PC-3 (cell line): ENCODE measurements at regions not wholly inside any gene's neighbourhood (a gene's known extent, or its start where the extent isn't known, plus 50 kb on each side); places are given as distances from the start of the nearest gene placed in this dataset.

Experiments
- ATAC-seq: fragments of 200-7000 bp; cut with Tn5 transposase; 2 replicates; pipeline ENCODE4 v1.9.1; 2020; ENCODE audit warnings: mild to moderate bottlenecking, moderate library complexity
- BruUV-seq: library from RNA; stranded (reverse); fragments of 400-500 nt; replicated peaks from 2 replicates; lab custom pipeline; 2021; lab: Mats Ljungman, UMichigan
- CTCF ChIA-PET: fragments of 300-600 bp; sonication (Branson Sonifier 250); formaldehyde crosslinking; loops from one replicate; lab custom pipeline; 2022; ENCODE audit warnings: antibody characterized with exemption; lab: Charles Lee
- POLR2A ChIA-PET: fragments of 300-600 bp; sonication (Branson Sonifier 250); formaldehyde crosslinking; loops from one replicate; lab custom pipeline; 2022; ENCODE audit warnings: antibody characterized with exemption; ENCODE audit not compliant: unreplicated experiment; lab: Charles Lee
- DNase-seq: peaks from one replicate; pipeline ENCODE4 v3.0.0-alpha.2; 2015
- H2AFZ ChIP-seq: fragments of 300-600 bp; sonication (generic); 2 replicates; pipeline ENCODE4 v1.6.0; 2016; ENCODE audit warnings: antibody characterized with exemption, low read length
- H3F3A ChIP-seq: fragments of 300-600 bp; sonication (generic); one replicate; pipeline ENCODE4 v1.6.0; 2017; ENCODE audit warnings: antibody characterized with exemption, low read length, control low read depth, mild to moderate bottlenecking; ENCODE audit not compliant: unreplicated experiment
- H3K27ac ChIP-seq: fragments of 300-600 bp; sonication (generic); 2 replicates; pipeline ENCODE4 v1.5.1; 2016; ENCODE audit warnings: mild to moderate bottlenecking, low read length
- H3K27me3 ChIP-seq: fragments of 300-600 bp; sonication (generic); 2 replicates; pipeline ENCODE4 v1.6.1; 2016; ENCODE audit warnings: low read length, mixed read lengths
- H3K36me3 ChIP-seq: fragments of 300-600 bp; sonication (generic); 2 replicates; pipeline ENCODE4 v1.6.1; 2016; ENCODE audit warnings: low read depth, mixed run types, low read length, mixed read lengths
- H3K4me1 ChIP-seq: fragments of 300-600 bp; sonication (generic); 2 replicates; pipeline ENCODE4 v1.5.1; 2016; ENCODE audit warnings: low read length; ENCODE audit not compliant: insufficient read depth
- H3K4me2 ChIP-seq: fragments of 300-600 bp; sonication (generic); 2 replicates; pipeline ENCODE4 v1.6.0; 2016; ENCODE audit warnings: low read length
- H3K4me3 ChIP-seq: fragments of 300-600 bp; sonication (generic); 2 replicates; pipeline ENCODE4 v1.5.1; 2016; ENCODE audit warnings: mild to moderate bottlenecking, low read length, mixed read lengths
- H3K79me2 ChIP-seq: fragments of 300-600 bp; sonication (generic); 2 replicates; pipeline ENCODE4 v1.6.1; 2017; ENCODE audit warnings: low read length, mixed read lengths
- H3K9ac ChIP-seq: fragments of 300-600 bp; sonication (generic); 2 replicates; pipeline ENCODE4 v1.6.0; 2016; ENCODE audit warnings: mild to moderate bottlenecking, low read length
- H3K9me2 ChIP-seq: fragments of 300-600 bp; sonication (generic); replicated peaks from 2 replicates; pipeline ENCODE4 v1.6.1; 2016; ENCODE audit warnings: mixed run types, low read length, mixed read lengths
- H3K9me3 ChIP-seq: fragments of 300-600 bp; sonication (generic); 2 replicates; pipeline ENCODE4 v1.6.1; 2016; ENCODE audit warnings: low read length, mixed read lengths
- H4K20me1 ChIP-seq: fragments of 300-600 bp; sonication (generic); 2 replicates; pipeline ENCODE4 v1.6.1; 2016; ENCODE audit warnings: low read length, mixed read lengths
- CTCF ChIP-seq: fragments of 300-600 bp; sonication (generic); conservative IDR thresholded peaks from 2 replicates; pipeline ENCODE4 v1.5.1; 2017; ENCODE audit warnings: antibody characterized with exemption, low read depth, mild to moderate bottlenecking, low read length
- EZH2 ChIP-seq: fragments of 300-600 bp; sonication (generic); IDR thresholded peaks from one replicate; pipeline ENCODE4 v1.6.1; 2017; ENCODE audit warnings: antibody characterized with exemption, mild to moderate bottlenecking, low read length; ENCODE audit not compliant: unreplicated experiment
- EZH2phosphoT487 ChIP-seq: fragments of 300-600 bp; sonication (generic); IDR thresholded peaks from 2 replicates; pipeline ENCODE4 v1.6.1; 2018; ENCODE audit warnings: mild to moderate bottlenecking, antibody characterized with exemption, low read length, borderline replicate concordance
- intact Hi-C: fragments of 100-400 bp; cut with micrococcal nuclease; formaldehyde crosslinking; loops from 2 replicates; pipeline ENCODE4 v1.9.0; 2023

DNA sequence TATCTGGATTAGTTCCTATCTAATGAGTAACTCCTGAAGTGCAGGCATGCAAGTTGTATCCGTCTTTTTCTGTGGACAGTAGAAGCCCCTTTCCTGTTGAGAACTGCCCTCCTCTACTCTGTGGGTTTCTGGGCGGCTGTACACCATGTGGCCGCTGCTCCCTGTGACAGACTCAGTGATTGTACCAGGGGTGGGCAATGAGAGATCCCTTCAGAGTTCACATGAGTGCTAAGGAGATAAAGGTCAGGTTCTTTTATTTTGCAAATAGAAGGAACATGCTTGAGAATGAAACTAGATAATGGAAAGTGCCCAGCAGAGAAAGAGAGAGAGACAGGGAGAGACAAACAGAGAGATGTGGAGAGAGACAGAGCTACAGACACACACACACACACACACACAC, 76.4 kb upstream of the TAPT1 start:
- ATAC-seq (no peak), DNase-seq (no peak)
- no TSS peak for BruUV-seq
- POLR2A ChIA-PET, result no interaction called here
- Histone ChIP-seq H4K20me1 (no peaks in the 10 kb centered on the region), H3K9me3 (no peaks in the 10 kb centered on the region), H3K27ac (no peak overlapping the region), H3K9me2 (no peaks in the 10 kb centered on the region), H3K4me1 (no peaks in the 10 kb centered on the region), H3K27me3 (no peaks in the 10 kb centered on the region), H3K9ac (no peak overlapping the region), H2AFZ (no peak overlapping the region), H3K79me2 (no peaks in the 10 kb centered on the region), H3F3A (no peaks in the 10 kb centered on the region), H3K4me2 (no peak overlapping the region), H3K4me3 (no peak overlapping the region), H3K36me3 (no peaks in the 10 kb centered on the region)
- intact Hi-C loops, result no loop called here
- CTCF ChIA-PET, result no interaction called here
- TF ChIP-seq EZH2phosphoT487 (no peak), CTCF (no peak), EZH2 (no peak)

DNA sequence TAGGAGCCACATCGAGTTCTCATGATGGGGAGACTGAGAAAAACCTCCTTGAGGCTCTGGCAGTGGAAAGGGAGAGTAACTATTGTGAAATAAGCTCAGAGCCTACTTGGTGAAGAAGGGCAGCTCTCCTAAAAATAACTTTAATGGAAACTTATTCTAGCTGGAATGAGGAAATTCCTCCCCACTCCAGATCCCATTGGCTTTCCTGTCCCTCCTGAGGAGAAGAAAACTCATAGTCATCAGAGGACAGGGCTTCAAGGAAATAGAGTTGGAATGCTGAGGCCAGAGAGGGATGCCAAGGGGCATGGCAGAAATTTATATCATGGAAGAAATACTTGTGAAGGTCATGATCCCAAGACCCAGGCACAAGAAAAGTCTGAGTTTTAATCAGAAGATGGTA, 70.7 kb upstream of the TAPT1 start:
- H3K27me3 ChIP-seq, result no peaks in the 10 kb centered on the region
- no peak for ATAC-seq
- no peaks in the 10 kb centered on the region for H3F3A ChIP-seq
- no peak overlapping the region for H3K27ac ChIP-seq
- H3K9me3 ChIP-seq, result no peaks in the 10 kb centered on the region
- H3K36me3 ChIP-seq, result no peaks in the 10 kb centered on the region
- no peak overlapping the region for H3K4me2 ChIP-seq
- DNase-seq, result no peak
- TF ChIP-seq CTCF (no peak), EZH2phosphoT487 (no peak), EZH2 (no peak)
- no peaks in the 10 kb centered on the region for H3K4me1 ChIP-seq
- no peaks in the 10 kb centered on the region for H3K9me2 ChIP-seq
- no peaks in the 10 kb centered on the region for H3K79me2 ChIP-seq
- BruUV-seq, result no TSS peak
- ChIA-PET POLR2A (no interaction called here), CTCF (no interaction called here)
- no peaks in the 10 kb centered on the region for H4K20me1 ChIP-seq
- H2AFZ ChIP-seq, result no peak overlapping the region
- no peak overlapping the region for H3K9ac ChIP-seq
- H3K4me3 ChIP-seq, result no peak overlapping the region
- intact Hi-C loops, result loop anchor here (10.0 kb wide), 2 partner anchors 618 to 1148 kb away; no protein-coding TSS in a partner anchor

GRCh38 chr4:16294455-16294854, 68.2 kb upstream of the TAPT1 start:
- BruUV-seq, result no TSS peak
- Histone ChIP-seq H3K9me3 (no peaks in the 10 kb centered on the region), H3K4me3 (no peak overlapping the region), H3K27me3 (no peaks in the 10 kb centered on the region), H3K27ac (no peak overlapping the region), H2AFZ (no peak overlapping the region), H3K79me2 (no peaks in the 10 kb centered on the region), H3K9me2 (no peaks in the 10 kb centered on the region), H3F3A (no peaks in the 10 kb centered on the region), H4K20me1 (no peaks in the 10 kb centered on the region), H3K9ac (no peak overlapping the region), H3K4me1 (no peaks in the 10 kb centered on the region), H3K36me3 (no peaks in the 10 kb centered on the region), H3K4me2 (no peak overlapping the region)
- DNase-seq (no peak), ATAC-seq (no peak)
- TF ChIP-seq CTCF (no peak), EZH2 (no peak), EZH2phosphoT487 (no peak)
- ChIA-PET CTCF (no interaction called here), POLR2A (no interaction called here)
- intact Hi-C loops, result loop anchor here (5.0 to 10.0 kb wide), 3 partner anchors 458 to 1150 kb away; no protein-coding TSS in a partner anchor
